IMR-90 (cell line): ENCODE measurements at regions not wholly inside any gene's neighbourhood (a gene's known extent, or its start where the extent isn't known, plus 50 kb on each side); places are given as distances from the start of the nearest gene placed in this dataset.

Experiments used
- ATAC-seq: fragments of 200-7000 bp; cut with Tn5 transposase; 2 replicates; pipeline ENCODE4 v1.9.1; 2020; ENCODE audit warnings: low read depth, mild to moderate bottlenecking, moderate library complexity
- BruUV-seq: library from RNA; stranded (reverse); fragments of 400-500 nt; replicated peaks from 2 replicates; lab custom pipeline; 2021; lab: Mats Ljungman, UMichigan
- CTCF ChIA-PET: fragments of 300-600 bp; formaldehyde crosslinking; extraction: SDS; loops from one replicate; lab custom pipeline; 2021; ENCODE audit warnings: antibody characterized with exemption; lab: Yijun Ruan, JAX
- POLR2A ChIA-PET: fragments of 300-600 bp; sonication (Branson Sonifier 250); formaldehyde crosslinking; loops from one replicate; lab custom pipeline; 2022; ENCODE audit warnings: antibody characterized with exemption; ENCODE audit not compliant: unreplicated experiment; lab: Charles Lee
- DNase-seq: peaks from one replicate; pipeline ENCODE4 v3.0.0; 2013
- H2AFZ ChIP-seq: replicated peaks from 2 replicates; pipeline ENCODE3; 2013; ENCODE audit warnings: low read length, mild to moderate bottlenecking; ENCODE audit not compliant: poor library complexity
- H2AK5ac ChIP-seq: 2 replicates; pipeline ENCODE4 v1.6.1; 2013; ENCODE audit warnings: low read depth, low read length, inconsistent platforms
- H2AK9ac ChIP-seq: replicated peaks from 2 replicates; pipeline ENCODE3; 2013; ENCODE audit warnings: mild to moderate bottlenecking, low read depth, low read length, moderate library complexity; ENCODE audit not compliant: poor library complexity
- H2BK120ac ChIP-seq: 2 replicates; pipeline ENCODE4 v1.6.1; 2013; ENCODE audit warnings: low read depth, low read length, inconsistent platforms
- H2BK15ac ChIP-seq: 3 replicates; pipeline ENCODE4 v1.6.1; 2013; ENCODE audit warnings: low read depth, low read length, inconsistent platforms
- H2BK20ac ChIP-seq: 2 replicates; pipeline ENCODE4 v1.6.1; 2013; ENCODE audit warnings: low read depth, mild to moderate bottlenecking, inconsistent platforms, low read length, moderate library complexity
- H2BK5ac ChIP-seq: 2 replicates; pipeline ENCODE4 v1.6.1; 2013; ENCODE audit warnings: mild to moderate bottlenecking, low read depth, low read length, inconsistent platforms; ENCODE audit not compliant: poor library complexity, severe bottlenecking
- H3K14ac ChIP-seq: replicated peaks from 2 replicates; pipeline ENCODE4 v1.6.1; 2013; ENCODE audit warnings: low read depth, low read length, inconsistent platforms
- H3K18ac ChIP-seq: 2 replicates; pipeline ENCODE4 v1.6.1; 2013; ENCODE audit warnings: low read depth, low read length, control low read depth
- H3K23ac ChIP-seq: 2 replicates; pipeline ENCODE4 v1.6.1; 2013; ENCODE audit warnings: low read depth, low read length, inconsistent platforms
- H3K27ac ChIP-seq: 2 replicates; pipeline ENCODE4 v1.5.1; 2013; ENCODE audit warnings: mild to moderate bottlenecking, control low read depth, low read length; ENCODE audit not compliant: insufficient read depth
- H3K27me3 ChIP-seq: 2 replicates; pipeline ENCODE4 v1.6.1; 2013; ENCODE audit warnings: low read length; ENCODE audit not compliant: control insufficient read depth, insufficient read depth
- H3K36me3 ChIP-seq: 2 replicates; pipeline ENCODE4 v1.6.1; 2013; ENCODE audit warnings: low read length, mixed read lengths; ENCODE audit not compliant: control insufficient read depth, insufficient read depth
- H3K4ac ChIP-seq: 2 replicates; pipeline ENCODE4 v1.6.1; 2013; ENCODE audit warnings: low read depth, low read length, inconsistent platforms
- H3K4me1 ChIP-seq: 2 replicates; pipeline ENCODE4 v1.6.1; 2013; ENCODE audit warnings: low read length, mixed read lengths; ENCODE audit not compliant: control insufficient read depth, insufficient read depth
- H3K4me2 ChIP-seq: 2 replicates; pipeline ENCODE4 v1.6.1; 2013; ENCODE audit warnings: low read depth, mild to moderate bottlenecking, control low read depth, low read length, moderate library complexity
- H3K4me3 ChIP-seq: 2 replicates; pipeline ENCODE4 v1.5.1; 2013; ENCODE audit warnings: low read depth, mild to moderate bottlenecking, control low read depth, low read length, moderate library complexity; ENCODE audit not compliant: insufficient read depth
- H3K56ac ChIP-seq: 2 replicates; pipeline ENCODE4 v1.6.1; 2013; ENCODE audit warnings: low read length, inconsistent platforms; ENCODE audit not compliant: insufficient read depth; ENCODE audit errors: extremely low read depth
- H3K79me1 ChIP-seq, 2 experiments: 2 replicates each; pipeline ENCODE4 v1.6.1; 2013; ENCODE audit warnings: low read length in 2 of 2, inconsistent platforms in 1 of 2, low read depth in 1 of 2
- H3K9ac ChIP-seq: 2 replicates; pipeline ENCODE4 v1.6.1; 2013; ENCODE audit warnings: low read depth, low read length, control low read depth
- H3K9me1 ChIP-seq: 2 replicates; pipeline ENCODE4 v1.6.1; 2013; ENCODE audit warnings: low read length, inconsistent platforms; ENCODE audit not compliant: insufficient read depth
- H3K9me3 ChIP-seq: 2 replicates; pipeline ENCODE4 v1.6.1; 2013; ENCODE audit warnings: low read length; ENCODE audit not compliant: control insufficient read depth, insufficient read depth
- H4K20me1 ChIP-seq: 2 replicates; pipeline ENCODE4 v1.6.1; 2013; ENCODE audit warnings: low read length, inconsistent platforms; ENCODE audit not compliant: insufficient read depth
- H4K5ac ChIP-seq: 2 replicates; pipeline ENCODE4 v1.6.1; 2013; ENCODE audit warnings: mild to moderate bottlenecking, low read depth, low read length, control low read depth
- H4K8ac ChIP-seq, 2 experiments: 2 replicates each; pipeline ENCODE4 v1.6.1; 2013; ENCODE audit warnings: low read depth in 2 of 2, low read length in 2 of 2, control low read depth in 1 of 2, inconsistent platforms in 1 of 2
- H4K91ac ChIP-seq: 2 replicates; pipeline ENCODE4 v1.6.1; 2013; ENCODE audit warnings: low read depth, low read length, inconsistent platforms; ENCODE audit not compliant: insufficient read depth
- CEBPB ChIP-seq: IDR thresholded peaks from 2 replicates; pipeline ENCODE4 v1.6.1; 2012; ENCODE audit warnings: low read depth, low read length, improper control_type of control experiment
- MAFK ChIP-seq: IDR thresholded peaks from 2 replicates; pipeline ENCODE4 v1.6.1; 2012; ENCODE audit warnings: low read depth, low read length, improper control_type of control experiment
- POLR2A ChIP-seq: IDR thresholded peaks from 2 replicates; pipeline ENCODE4 v1.6.1; 2012; ENCODE audit warnings: mild to moderate bottlenecking, low read depth, low read length
- SMC3 ChIP-seq: fragments of 150-350 bp; IDR thresholded peaks from 2 replicates; pipeline ENCODE4 v1.6.1; 2016; ENCODE audit warnings: low read depth, mild to moderate bottlenecking, antibody characterized with exemption, low read length, moderate library complexity
- WGBS, 2 experiments: methylation state at CpG; one replicate each; pipeline versions ENCODE4 v1.1.5 to v1.1.7; 2013; ENCODE audit warnings: missing lambda C conversion rate in 2 of 2; ENCODE audit not compliant: insufficient read length in 1 of 2; ENCODE audit errors: extremely low coverage in 2 of 2; 5-methylcytosine and 5-hydroxymethylcytosine counted together
- dilution Hi-C: fragments of 300-500 bp; cut with HindIII; formaldehyde crosslinking; loops from one replicate; pipeline ENCODE4 v1.14.3; 2018; ENCODE audit warnings: low sequenced_read_pairs; ENCODE audit not compliant: unreplicated experiment
- in situ Hi-C: fragments of 300-500 bp; cut with MboI; formaldehyde crosslinking; loops from 3 replicates; pipeline ENCODE4 v1.14.3; 2019; ENCODE audit warnings: low sequenced_read_pairs, inconsistent platforms, mixed read lengths
- intact Hi-C: fragments of 100-400 bp; cut with micrococcal nuclease; formaldehyde crosslinking; loops from 2 replicates; pipeline ENCODE4 v1.10.0; 2022
- TF ChIP-seq, protein P1 (sequence below): fragments of 150-350 bp; IDR thresholded peaks from 2 replicates; pipeline ENCODE4 v1.6.1; 2017; ENCODE audit warnings: mild to moderate bottlenecking, antibody characterized with exemption, low read length, low read depth

DNA sequence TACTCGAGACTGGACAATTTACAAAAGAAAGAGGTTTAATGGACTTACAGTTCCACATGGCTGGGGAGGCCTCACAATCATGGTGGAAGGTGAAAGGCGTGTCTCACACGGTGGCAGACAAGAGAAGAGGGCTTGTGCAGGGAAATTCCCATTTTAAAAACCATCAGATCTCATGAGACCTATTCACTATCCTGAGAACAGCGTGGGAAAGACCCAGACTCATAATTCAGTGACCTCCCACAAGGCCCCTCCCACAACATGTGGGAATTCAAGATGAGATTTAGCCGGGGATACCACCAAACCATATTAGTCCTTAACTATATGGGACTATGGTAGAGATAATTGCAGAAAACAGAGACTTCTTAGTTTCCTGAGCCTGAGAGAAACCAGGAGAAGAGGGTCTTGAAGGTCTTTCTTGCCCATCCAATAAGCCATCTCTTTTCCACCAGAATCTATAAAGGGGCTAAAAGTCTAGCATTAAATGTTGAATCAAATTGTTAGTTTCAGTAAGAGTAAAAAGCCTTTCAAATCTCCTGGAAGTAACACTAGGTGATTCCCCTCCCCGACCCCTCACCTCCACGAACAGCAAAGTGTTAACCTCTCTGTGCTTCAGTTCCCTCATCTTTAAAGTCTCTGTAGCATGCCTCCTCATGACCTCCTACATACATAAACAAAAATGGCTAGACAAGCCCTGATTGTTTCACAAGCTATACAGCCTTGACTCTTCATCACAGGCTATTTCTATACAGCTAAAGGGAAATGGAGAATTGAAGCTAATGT, 259.1 kb downstream of the TMEM167A start:
- H3K4me1 ChIP-seq, result no peaks in the 10 kb centered on the region
- ChIA-PET POLR2A (no interaction called here), CTCF (no interaction called here)
- TF ChIP-seq CEBPB (no peak), SMC3 (no peak), POLR2A (no peak), MAFK (no peak)
- TF ChIP-seq, protein P1, sequence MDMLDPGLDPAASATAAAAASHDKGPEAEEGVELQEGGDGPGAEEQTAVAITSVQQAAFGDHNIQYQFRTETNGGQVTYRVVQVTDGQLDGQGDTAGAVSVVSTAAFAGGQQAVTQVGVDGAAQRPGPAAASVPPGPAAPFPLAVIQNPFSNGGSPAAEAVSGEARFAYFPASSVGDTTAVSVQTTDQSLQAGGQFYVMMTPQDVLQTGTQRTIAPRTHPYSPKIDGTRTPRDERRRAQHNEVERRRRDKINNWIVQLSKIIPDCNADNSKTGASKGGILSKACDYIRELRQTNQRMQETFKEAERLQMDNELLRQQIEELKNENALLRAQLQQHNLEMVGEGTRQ, result no peak
- no peaks in the 10 kb centered on the region for H3K27me3 ChIP-seq
- H2BK15ac ChIP-seq, result no peak overlapping the region
- no peaks in the 10 kb centered on the region for H3K79me1 ChIP-seq
- H2BK20ac ChIP-seq, result no peak overlapping the region
- H2AK5ac ChIP-seq, result no peak overlapping the region
- H3K36me3 ChIP-seq, result no peaks in the 10 kb centered on the region
- no peak overlapping the region for H2BK5ac ChIP-seq
- dilution Hi-C loops, result no loop called here
- H3K14ac ChIP-seq, result no peak overlapping the region
- H3K23ac ChIP-seq, result no peak overlapping the region
- H4K91ac ChIP-seq, result no peak overlapping the region
- H3K4me2 ChIP-seq, result no peak overlapping the region
- H3K4me3 ChIP-seq, result no peak overlapping the region
- no peak overlapping the region for H3K4ac ChIP-seq
- WGBS, 2 experiments, result no CpG with 5 or more reads among the region's 7 CpGs
- H4K20me1 ChIP-seq, result no peaks in the 10 kb centered on the region
- intact Hi-C loops, result no loop called here
- DNase-seq (no peak), ATAC-seq (no peak)
- no peak overlapping the region for H4K5ac ChIP-seq
- no TSS peak for BruUV-seq
- no peak overlapping the region for H4K8ac ChIP-seq
- no peaks in the 10 kb centered on the region for H3K9me3 ChIP-seq
- H3K56ac ChIP-seq, result no peak overlapping the region
- no peaks in the 10 kb centered on the region for H3K9me1 ChIP-seq
- no peak overlapping the region for H2AFZ ChIP-seq
- in situ Hi-C loops, result no loop called here
- no peak overlapping the region for H2AK9ac ChIP-seq
- no peak overlapping the region for H2BK120ac ChIP-seq
- H3K9ac ChIP-seq, result no peak overlapping the region
- H3K18ac ChIP-seq, result no peak overlapping the region
- H3K27ac ChIP-seq, result no peak overlapping the region
